GM18520 (cell line): ENCODE measurements at regions not wholly inside any gene's neighbourhood (a gene's known extent, or its start where the extent isn't known, plus 50 kb on each side); places are given as distances from the start of the nearest gene placed in this dataset.
"Not testable (repeated sequence)": the region's sequence is repeated elsewhere in the genome, so short reads cannot be mapped to it uniquely, and the experiment has no call there.

ENCODE experiments used
- ATAC-seq: cut with Tn5 transposase; IDR thresholded peaks from one replicate; pipeline ENCODE4 v1.9.1; 2021; ENCODE audit not compliant: unreplicated experiment

- no peak for ATAC-seq
Measured at GRCh38 chr13:44784708-44785080, 204.6 kb downstream of the NUFIP1 start.

- ATAC-seq, result no peak
Measured at GRCh38 chr13:44783994-44784707, 205.1 kb downstream of the NUFIP1 start.

DNA sequence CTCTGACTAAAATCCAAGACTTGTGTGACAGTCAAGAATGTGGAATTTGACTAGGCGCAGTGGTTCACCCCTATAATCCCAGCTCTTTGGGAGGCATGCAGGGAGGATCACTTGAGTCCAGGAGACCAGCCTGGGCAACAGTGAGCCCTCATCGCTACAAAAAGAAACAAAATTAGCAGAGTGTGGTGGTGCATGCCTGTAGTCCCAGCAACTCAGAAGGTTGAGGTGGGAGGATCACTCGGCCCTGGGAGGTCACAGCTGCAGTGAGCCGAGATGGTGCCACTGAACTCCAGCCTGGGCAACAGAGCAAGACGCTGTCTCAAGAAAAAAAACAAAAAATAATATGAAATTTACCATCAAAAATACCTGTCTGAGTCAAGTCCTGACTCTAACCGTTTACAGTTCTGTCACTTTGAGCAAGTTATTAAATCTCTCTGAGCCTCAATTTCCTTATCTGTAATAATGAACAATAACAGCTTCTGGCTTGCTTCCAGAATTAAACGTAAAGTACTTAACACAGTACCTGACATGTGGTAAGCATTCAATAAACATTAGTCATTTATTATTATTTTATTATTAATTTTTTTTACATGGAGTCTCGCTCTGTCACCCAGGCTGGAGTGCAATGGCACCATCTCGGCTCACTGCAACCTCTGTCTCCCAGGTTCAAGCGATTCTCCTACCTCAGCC, 204.6 kb upstream of the TSC22D1 start:
- ATAC-seq, result no peak

GRCh38 chr13:44778761-44779484, 202.8 kb upstream of the TSC22D1 start:
- no peak for ATAC-seq

DNA sequence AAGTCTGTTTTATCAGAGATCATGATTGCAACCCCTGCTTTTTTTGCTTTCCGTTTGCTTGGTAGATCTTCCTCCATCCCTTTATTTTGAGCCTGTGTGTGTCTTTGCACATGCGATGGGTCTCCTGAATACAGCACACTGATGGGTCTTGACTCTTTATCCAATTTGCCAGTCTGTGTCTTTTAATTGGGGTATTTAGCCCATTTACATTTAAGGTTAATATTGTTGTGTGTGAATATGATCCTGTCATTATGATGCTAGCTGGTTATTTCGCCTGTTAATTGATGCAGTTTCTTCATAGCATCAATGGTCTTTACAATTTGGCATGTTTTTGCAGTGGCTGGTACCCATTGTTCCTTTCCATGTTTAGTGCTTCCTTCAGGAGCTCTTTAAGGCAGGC, 199.2 kb upstream of the TSC22D1 start:
- not testable (repeated sequence) for ATAC-seq

DNA sequence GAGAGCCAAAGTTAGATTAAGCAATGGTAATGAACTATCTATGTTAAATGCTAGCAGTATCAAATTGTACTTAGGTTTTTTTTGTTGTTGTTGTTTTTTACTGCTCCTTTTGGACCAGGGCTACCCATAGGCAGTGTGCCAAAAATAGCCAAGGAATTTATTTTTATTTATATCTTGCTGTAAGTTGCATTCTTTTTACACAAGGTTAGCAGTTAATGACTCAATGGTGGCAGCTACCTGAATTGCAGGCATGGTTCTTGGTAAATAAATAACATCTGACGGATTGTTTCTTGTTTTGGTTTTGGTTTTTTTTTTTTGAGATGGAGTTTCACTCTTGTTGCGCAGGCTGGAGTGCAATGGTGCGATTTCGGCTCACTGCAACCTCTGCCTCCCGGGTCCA, 194.8 kb upstream of the TSC22D1 start:
- no peak for ATAC-seq

GRCh38 chr13:44769686-44770085, 193.6 kb upstream of the TSC22D1 start:
- no peak for ATAC-seq

GRCh38 chr13:44768775-44769581, 192.8 kb upstream of the TSC22D1 start:
- ATAC-seq, result no peak

GRCh38 chr13:44768239-44768638, 192.1 kb upstream of the TSC22D1 start:
- no peak for ATAC-seq

DNA sequence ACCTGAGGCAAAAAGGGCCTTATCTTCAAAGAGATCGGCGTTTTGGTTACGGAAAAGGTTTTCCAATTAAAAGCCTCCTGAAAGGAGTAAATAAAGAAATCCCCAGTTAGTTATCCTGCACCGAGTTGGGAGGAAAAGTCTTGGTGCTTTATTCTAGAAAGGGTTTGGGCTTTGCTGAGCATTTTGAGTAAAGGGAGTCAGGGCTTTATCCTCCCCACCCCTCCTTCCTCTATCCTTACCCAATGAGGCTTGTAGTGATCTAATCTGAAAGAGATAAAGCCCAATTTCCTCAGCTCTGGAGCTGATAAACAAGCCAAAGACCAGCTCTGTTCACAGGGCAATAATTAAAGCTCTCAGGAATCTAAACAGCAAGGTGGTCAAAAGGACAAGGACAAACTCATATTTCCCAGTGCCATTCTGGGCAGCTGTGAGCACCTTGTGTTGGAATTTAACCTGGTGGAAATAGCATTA, 188.9 kb upstream of the TSC22D1 start:
- ATAC-seq, result no peak

DNA sequence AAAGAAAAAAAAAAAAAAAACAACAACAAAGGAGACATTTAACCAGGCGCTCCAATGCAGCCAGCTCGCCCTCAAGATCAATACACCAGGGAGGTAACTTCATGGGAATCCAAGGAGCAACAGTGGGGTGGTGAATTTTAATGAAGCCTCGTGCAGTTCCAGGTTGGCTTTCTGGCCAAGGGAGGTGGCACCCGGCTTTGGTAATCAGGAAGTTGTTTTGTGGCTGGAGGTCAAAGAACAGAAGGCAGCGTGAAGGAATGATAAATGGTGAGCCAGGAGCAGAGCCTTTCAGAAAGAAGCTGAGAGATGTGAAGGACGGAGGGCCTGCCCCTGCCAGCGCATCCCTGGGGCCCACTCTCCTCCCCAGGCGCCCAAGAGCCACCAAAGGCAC, 188.2 kb upstream of the TSC22D1 start:
- ATAC-seq, result no peak

GRCh38 chr13:44763615-44764301, 187.6 kb upstream of the TSC22D1 start:
- no peak for ATAC-seq

DNA sequence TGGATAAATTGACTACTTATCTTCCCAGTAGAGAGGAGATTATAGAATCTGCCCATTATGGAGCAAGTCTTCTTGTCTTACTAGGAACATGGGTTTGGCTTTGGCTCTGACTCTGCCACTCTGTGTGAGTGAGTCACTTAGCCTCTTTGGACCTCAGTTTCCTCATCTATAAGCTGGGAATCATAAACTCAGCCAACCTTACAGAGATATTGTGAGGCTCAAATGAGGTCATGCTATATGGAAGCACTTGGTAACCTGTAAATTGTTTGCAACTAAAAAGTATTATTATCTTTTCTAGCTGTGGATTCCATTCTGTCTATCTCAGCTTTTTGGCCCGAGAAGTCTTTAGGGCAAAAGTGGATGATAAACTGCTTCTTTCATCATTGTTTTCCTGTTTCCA, 186.8 kb upstream of the TSC22D1 start:
- no peak for ATAC-seq

DNA sequence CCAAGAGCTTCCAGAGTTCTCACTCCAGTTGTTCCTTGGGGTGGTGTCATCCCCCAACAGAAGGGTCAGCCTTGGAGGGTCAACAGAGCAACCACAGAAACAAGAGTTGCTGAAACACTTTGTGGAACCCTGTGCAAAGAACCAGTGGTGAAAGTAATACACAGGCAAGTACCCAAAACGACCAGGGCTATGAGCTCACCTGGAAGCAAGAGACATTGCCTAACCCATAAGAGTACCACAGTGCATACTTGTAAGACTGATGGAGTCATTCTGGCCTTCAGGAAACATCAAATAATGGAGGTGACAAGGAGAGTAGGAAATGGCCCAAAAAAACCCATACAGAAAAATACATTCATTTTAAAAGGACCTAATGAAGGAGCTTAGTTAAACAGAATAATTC, 184.3 kb upstream of the TSC22D1 start:
- no peak for ATAC-seq

- ATAC-seq, result no peak
Measured at GRCh38 chr13:44759384-44760360, 183.5 kb upstream of the TSC22D1 start.

GRCh38 chr13:44758630-44759383, 182.7 kb upstream of the TSC22D1 start:
- ATAC-seq, result no peak

GRCh38 chr13:44757671-44758070, 181.5 kb upstream of the TSC22D1 start:
- no peak for ATAC-seq

DNA sequence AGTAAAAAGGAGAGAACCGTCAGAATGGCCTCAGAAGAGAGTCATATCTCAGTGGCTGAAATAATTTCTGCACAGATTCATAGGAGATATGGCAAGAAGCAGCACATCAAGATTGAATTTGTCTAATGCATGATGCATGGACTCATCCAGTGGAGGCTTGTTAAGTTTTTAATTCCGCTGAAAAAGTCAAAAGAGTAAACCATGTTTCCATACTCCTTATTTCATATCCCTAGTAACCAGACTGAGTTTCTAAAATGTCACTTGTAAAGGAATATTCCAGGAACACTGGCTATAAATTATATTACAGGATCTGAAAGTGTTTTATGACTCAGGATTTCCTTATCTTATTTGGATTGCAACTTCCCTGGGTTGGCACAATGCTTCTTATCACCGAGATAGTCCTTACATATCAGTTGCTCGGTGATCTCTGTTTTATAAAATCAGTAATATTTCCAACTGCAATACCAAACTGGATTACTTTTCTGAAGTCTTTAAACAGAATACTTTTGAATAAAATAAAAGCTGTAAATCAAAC, 180.2 kb upstream of the TSC22D1 start:
- no peak for ATAC-seq
